ENCODE measurements at regions not wholly inside any gene's neighbourhood (a gene's known extent, or its start where the extent isn't known, plus 50 kb on each side); places are given as distances from the start of the nearest gene placed in this dataset.
A peak's percentile ranks its signal among the peaks of the same experiment; 100 is the strongest.

DNA sequence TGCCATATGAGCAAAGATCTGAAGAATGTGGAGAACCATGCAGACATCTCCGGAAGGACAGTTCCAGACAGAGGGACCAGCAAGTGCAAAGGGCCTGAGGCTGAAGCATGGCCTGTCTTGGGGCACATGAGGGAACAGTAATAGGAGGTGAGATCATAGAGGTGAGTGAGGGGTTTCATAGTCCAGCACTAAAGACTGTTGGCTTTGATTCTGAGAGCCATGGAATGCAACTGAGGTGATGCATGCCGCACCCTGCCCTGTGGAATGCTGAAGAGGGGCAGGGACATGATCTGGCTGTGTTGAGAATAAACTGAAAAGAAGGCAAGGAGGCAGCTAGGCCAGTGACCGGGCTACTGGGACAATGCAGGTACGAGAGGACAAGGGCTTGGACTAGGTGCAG is 253.1 kb upstream of the KLF14 start:
- no peaks in the 10 kb centered on the region for H3K9me3 ChIP-seq
- H3K36me3 ChIP-seq: no peaks in the 10 kb centered on the region
- no peak overlapping the region for H3K4me3 ChIP-seq
- TF ChIP-seq POLR2A (IDR thresholded peaks at IDR 0.05) (no peak), POLR2AphosphoS5 (IDR thresholded peaks at IDR 0.05) (no peak)
- TF ChIP-seq, protein P1, sequence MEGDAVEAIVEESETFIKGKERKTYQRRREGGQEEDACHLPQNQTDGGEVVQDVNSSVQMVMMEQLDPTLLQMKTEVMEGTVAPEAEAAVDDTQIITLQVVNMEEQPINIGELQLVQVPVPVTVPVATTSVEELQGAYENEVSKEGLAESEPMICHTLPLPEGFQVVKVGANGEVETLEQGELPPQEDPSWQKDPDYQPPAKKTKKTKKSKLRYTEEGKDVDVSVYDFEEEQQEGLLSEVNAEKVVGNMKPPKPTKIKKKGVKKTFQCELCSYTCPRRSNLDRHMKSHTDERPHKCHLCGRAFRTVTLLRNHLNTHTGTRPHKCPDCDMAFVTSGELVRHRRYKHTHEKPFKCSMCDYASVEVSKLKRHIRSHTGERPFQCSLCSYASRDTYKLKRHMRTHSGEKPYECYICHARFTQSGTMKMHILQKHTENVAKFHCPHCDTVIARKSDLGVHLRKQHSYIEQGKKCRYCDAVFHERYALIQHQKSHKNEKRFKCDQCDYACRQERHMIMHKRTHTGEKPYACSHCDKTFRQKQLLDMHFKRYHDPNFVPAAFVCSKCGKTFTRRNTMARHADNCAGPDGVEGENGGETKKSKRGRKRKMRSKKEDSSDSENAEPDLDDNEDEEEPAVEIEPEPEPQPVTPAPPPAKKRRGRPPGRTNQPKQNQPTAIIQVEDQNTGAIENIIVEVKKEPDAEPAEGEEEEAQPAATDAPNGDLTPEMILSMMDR (IDR thresholded peaks at IDR 0.05): no peak
- no peak for DNase-seq (ENCODE audit: low spot score in 2 of 2)
- intact Hi-C loops (cut with DNase I; ENCODE audit: low total_unique reads): loop anchor here (5.0 kb wide), 1 partner anchor 420 kb away; no protein-coding TSS in a partner anchor
- peak overlapping the region; percentile 77 to 81 for H3K27ac ChIP-seq
- no peaks in the 10 kb centered on the region for H3K27me3 ChIP-seq
- peaks cover 8 to 32% of the 10 kb centered on the region in 2 donors for H3K4me1 ChIP-seq

DNA sequence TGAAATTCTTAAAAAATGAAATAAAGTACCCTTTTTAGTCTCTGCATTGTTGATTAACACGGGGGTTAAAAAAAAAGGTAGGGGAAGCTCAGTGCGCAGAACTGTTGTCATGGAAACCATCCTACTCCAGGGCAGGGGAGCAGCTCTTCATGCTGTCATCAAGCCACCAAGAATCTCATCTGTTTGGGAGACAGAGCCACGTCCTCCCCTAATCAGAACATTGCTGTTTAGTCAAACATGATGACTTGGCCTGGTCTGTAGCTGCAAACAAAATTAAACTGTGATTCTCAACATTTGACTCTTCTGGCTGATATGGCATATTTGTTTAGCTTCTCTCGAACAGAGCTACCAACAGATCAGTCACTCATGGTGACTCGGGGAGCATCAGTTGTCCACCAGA is 254.4 kb upstream of the KLF14 start:
- Histone ChIP-seq H3K9me3 (no peaks in the 10 kb centered on the region), H3K27ac (peak overlapping the region; percentile 60 to 77), H3K36me3 (no peaks in the 10 kb centered on the region), H3K4me1 (peaks cover 8 to 32% of the 10 kb centered on the region in 2 donors), H3K4me3 (no peak overlapping the region), H3K27me3 (no peaks in the 10 kb centered on the region)
- intact Hi-C loops (cut with DNase I; ENCODE audit: low total_unique reads): loop anchor here (5.0 kb wide), 1 partner anchor 421 kb away; no protein-coding TSS in a partner anchor
- TF ChIP-seq POLR2AphosphoS5 (IDR thresholded peaks at IDR 0.05) (no peak), POLR2A (IDR thresholded peaks at IDR 0.05) (no peak)
- TF ChIP-seq, protein P1 (IDR thresholded peaks at IDR 0.05): no peak
- no peak for DNase-seq (ENCODE audit: low spot score in 2 of 2)

DNA sequence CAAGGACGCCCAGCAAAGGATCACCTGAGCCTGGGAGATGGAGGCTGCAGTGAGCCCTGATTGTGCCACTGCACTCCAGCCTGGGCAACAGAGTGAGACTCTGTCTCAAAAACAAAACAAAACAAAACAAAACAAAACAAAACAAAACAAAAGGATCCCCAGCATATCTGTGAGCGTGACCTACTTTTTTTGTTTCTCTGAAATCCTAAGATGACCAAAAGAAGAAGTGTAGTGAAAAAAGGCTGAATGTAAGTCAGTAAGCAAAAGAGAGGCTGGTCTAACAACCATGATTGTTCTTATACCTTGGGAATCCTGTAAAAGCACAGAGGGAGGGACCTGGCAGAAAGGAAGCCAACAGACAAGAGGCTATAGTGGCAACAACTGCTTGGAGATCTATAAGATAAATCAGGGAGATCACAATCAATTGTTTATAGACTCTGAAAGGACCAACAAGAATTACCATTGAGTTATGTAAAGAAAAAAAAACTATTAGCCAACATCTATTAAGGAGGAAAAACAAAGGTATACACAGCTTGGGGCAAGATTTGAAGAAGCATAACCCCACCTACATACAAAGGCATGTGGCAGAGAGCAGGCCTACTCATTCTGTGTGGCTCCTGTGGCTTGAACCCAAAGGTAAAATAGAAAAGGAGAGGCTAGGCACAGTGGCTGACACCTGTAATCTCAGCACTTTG is 255.2 kb upstream of the KLF14 start:
- intact Hi-C loops (cut with DNase I; ENCODE audit: low total_unique reads): loop anchor here (5.0 kb wide), 1 partner anchor 422 kb away; no protein-coding TSS in a partner anchor
- Histone ChIP-seq H3K27ac (peak overlapping the region; percentile 62 to 77), H3K9me3 (no peaks in the 10 kb centered on the region), H3K36me3 (no peaks in the 10 kb centered on the region), H3K4me1 (peaks cover 8 to 36% of the 10 kb centered on the region in 2 donors), H3K4me3 (no peak overlapping the region), H3K27me3 (no peaks in the 10 kb centered on the region)
- TF ChIP-seq POLR2A (IDR thresholded peaks at IDR 0.05): no peak
- no peak for TF ChIP-seq POLR2AphosphoS5 (IDR thresholded peaks at IDR 0.05)
- TF ChIP-seq, protein P1 (IDR thresholded peaks at IDR 0.05): no peak
- DNase-seq (ENCODE audit: low spot score in 2 of 2): no peak

DNA sequence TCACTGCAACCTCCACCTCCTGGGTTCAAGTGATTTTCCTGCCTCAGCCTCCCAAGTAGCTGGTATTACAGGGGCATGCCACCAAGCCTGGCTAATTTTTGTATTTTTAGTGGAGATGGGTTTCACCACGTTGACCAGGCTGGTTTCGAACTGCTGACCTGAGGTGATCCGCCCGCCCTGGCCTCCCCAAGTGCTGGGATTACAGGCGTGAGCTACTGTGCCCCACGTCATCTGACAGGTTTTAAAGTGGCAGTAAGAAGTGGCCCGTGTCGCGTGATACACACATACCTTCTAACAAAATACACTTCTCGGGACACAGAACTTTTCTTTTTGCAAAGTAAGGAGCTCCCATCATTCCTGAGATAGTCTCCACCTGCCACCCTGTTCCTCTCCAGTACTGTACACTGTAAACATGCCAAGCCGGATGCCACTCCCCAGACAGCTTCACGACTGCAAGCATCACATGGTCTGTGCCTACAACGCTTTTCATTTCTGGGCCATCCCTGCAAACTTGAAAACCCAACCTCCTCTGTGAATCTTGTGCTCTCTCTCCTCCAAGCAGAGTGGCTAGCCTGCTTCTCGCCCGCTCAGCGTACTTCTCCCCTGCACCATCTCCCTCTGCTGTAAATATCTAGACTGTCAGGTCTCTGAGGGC is 256.3 kb upstream of the KLF14 start:
- H3K4me3 ChIP-seq: no peak overlapping the region
- peaks cover 8 to 45% of the 10 kb centered on the region in 2 donors for H3K4me1 ChIP-seq
- no peak for TF ChIP-seq POLR2AphosphoS5 (IDR thresholded peaks at IDR 0.05)
- no peak for TF ChIP-seq POLR2A (IDR thresholded peaks at IDR 0.05)
- TF ChIP-seq, protein P1 (IDR thresholded peaks at IDR 0.05): no peak
- H3K36me3 ChIP-seq: no peaks in the 10 kb centered on the region
- DNase-seq (ENCODE audit: low spot score in 2 of 2): peak in 1 of 2 donors; percentile 66
- no peaks in the 10 kb centered on the region for H3K27me3 ChIP-seq
- peak overlapping the region; percentile 62 to 77 for H3K27ac ChIP-seq
- intact Hi-C loops (cut with DNase I; ENCODE audit: low total_unique reads): no loop called here
- H3K9me3 ChIP-seq: no peaks in the 10 kb centered on the region
